Neural progenitor cell (in vitro differentiated cells): ENCODE measurements at regions not wholly inside any gene's neighbourhood (a gene's known extent, or its start where the extent isn't known, plus 50 kb on each side); places are given as distances from the start of the nearest gene placed in this dataset.
A peak's percentile ranks its signal among the peaks of the same experiment; 100 is the strongest.

Source experiments
- DNase-seq: peaks from one replicate; pipeline ENCODE4 v3.0.0-alpha.2; 2016; ENCODE audit warnings: low spot score
- H2AFZ ChIP-seq: fragments of 200-600 bp; sonication (generic); replicated peaks from 2 replicates; pipeline ENCODE4 v1.6.1; 2016; ENCODE audit warnings: antibody characterized with exemption
- H3F3A ChIP-seq: fragments of 200-600 bp; sonication (generic); 2 replicates; pipeline ENCODE4 v1.6.1; 2016; ENCODE audit warnings: antibody characterized with exemption, low read depth
- H3K27ac ChIP-seq: fragments of 200-600 bp; sonication (generic); 2 replicates; pipeline ENCODE4 v1.5.1; 2016; ENCODE audit warnings: mild to moderate bottlenecking
- H3K27me3 ChIP-seq: fragments of 200-600 bp; sonication (generic); 2 replicates; pipeline ENCODE4 v1.6.1; 2016; ENCODE audit warnings: mild to moderate bottlenecking, moderate library complexity
- H3K36me3 ChIP-seq: fragments of 200-600 bp; sonication (generic); 2 replicates; pipeline ENCODE4 v1.5.1; 2016
- H3K4me1 ChIP-seq: fragments of 200-600 bp; sonication (generic); 2 replicates; pipeline ENCODE4 v1.6.1; 2016; ENCODE audit warnings: mixed run types
- H3K4me2 ChIP-seq: fragments of 200-600 bp; sonication (generic); 2 replicates; pipeline ENCODE4 v1.6.1; 2016
- H3K4me3 ChIP-seq: fragments of 200-600 bp; sonication (generic); 2 replicates; pipeline ENCODE4 v1.5.1; 2016
- H3K79me2 ChIP-seq: fragments of 200-600 bp; sonication (generic); 2 replicates; pipeline ENCODE4 v1.6.1; 2016; ENCODE audit warnings: low read depth
- H3K9ac ChIP-seq: fragments of 200-600 bp; sonication (generic); 2 replicates; pipeline ENCODE4 v1.6.1; 2016
- H3K9me3 ChIP-seq: fragments of 200-600 bp; sonication (generic); 2 replicates; pipeline ENCODE4 v1.5.1; 2016; ENCODE audit warnings: low read depth
- H4K20me1 ChIP-seq: fragments of 200-600 bp; sonication (generic); 2 replicates; pipeline ENCODE4 v1.6.1; 2016; ENCODE audit warnings: low read depth
- H3K27ac Mint-ChIP-seq: 3 replicates; pipeline ENCODE4 v1.8.0; 2021; ENCODE audit warnings: mixed read lengths
- H3K27me3 Mint-ChIP-seq: 2 replicates; pipeline ENCODE4 v1.8.0; 2022; ENCODE audit warnings: low read depth, mild to moderate bottlenecking, inconsistent platforms, moderate library complexity, mixed read lengths; ENCODE audit not compliant: insufficient read depth
- H3K36me3 Mint-ChIP-seq: 3 replicates; pipeline ENCODE4 v1.8.0; 2021; ENCODE audit warnings: mixed read lengths
- H3K4me1 Mint-ChIP-seq: 3 replicates; pipeline ENCODE4 v1.8.0; 2021; ENCODE audit warnings: mixed read lengths
- H3K4me3 Mint-ChIP-seq: 3 replicates; pipeline ENCODE4 v1.8.0; 2021; ENCODE audit warnings: mild to moderate bottlenecking, moderate library complexity, mixed read lengths
- H3K9me3 Mint-ChIP-seq: 3 replicates; pipeline ENCODE4 v1.8.0; 2020; ENCODE audit warnings: mixed read lengths
- CTCF ChIP-seq: fragments of 200-600 bp; sonication (generic); IDR thresholded peaks from 2 replicates; pipeline ENCODE4 v1.5.1; 2017; ENCODE audit warnings: antibody characterized with exemption, mild to moderate bottlenecking
- EZH2 ChIP-seq: fragments of 200-600 bp; sonication (generic); IDR thresholded peaks from 2 replicates; pipeline ENCODE4 v1.6.1; 2017; ENCODE audit warnings: antibody characterized with exemption, mild to moderate bottlenecking, moderate library complexity
- EZH2phosphoT487 ChIP-seq: fragments of 200-600 bp; sonication (generic); IDR thresholded peaks from 2 replicates; pipeline ENCODE4 v1.6.1; 2017; ENCODE audit warnings: antibody characterized with exemption

- no peak overlapping the region for H3K4me2 ChIP-seq
- Mint-ChIP-seq H3K4me3 (no peak overlapping the region), H3K27ac (no peak overlapping the region), H3K4me1 (peaks cover 9% of the 10 kb centered on the region), H3K36me3 (peaks cover 18% of the 10 kb centered on the region), H3K27me3 (peaks cover 2% of the 10 kb centered on the region), H3K9me3 (peaks cover 8% of the 10 kb centered on the region)
- no peaks in the 10 kb centered on the region for H4K20me1 ChIP-seq
- no peaks in the 10 kb centered on the region for H3K79me2 ChIP-seq
- no peak overlapping the region for H3K4me3 ChIP-seq
- DNase-seq, result no peak
- H3K9ac ChIP-seq, result no peak overlapping the region
- no peaks in the 10 kb centered on the region for H3K9me3 ChIP-seq
- H3K36me3 ChIP-seq, result no peaks in the 10 kb centered on the region
- TF ChIP-seq EZH2phosphoT487 (no peak), CTCF (no peak), EZH2 (no peak)
- no peaks in the 10 kb centered on the region for H3K4me1 ChIP-seq
- H2AFZ ChIP-seq, result no peak overlapping the region
- no peaks in the 10 kb centered on the region for H3K27me3 ChIP-seq
- H3F3A ChIP-seq, result no peaks in the 10 kb centered on the region
- H3K27ac ChIP-seq, result no peak overlapping the region
Measured at GRCh38 chr1:81443288-81443687, 357.4 kb upstream of the ADGRL2 start.

- no peak overlapping the region for H3K4me2 ChIP-seq
- no peak overlapping the region for H2AFZ ChIP-seq
- no peak overlapping the region for H3K9ac ChIP-seq
- no peaks in the 10 kb centered on the region for H3K27me3 ChIP-seq
- Mint-ChIP-seq H3K27me3 (no peaks in the 10 kb centered on the region), H3K27ac (no peak overlapping the region), H3K36me3 (peaks cover 2% of the 10 kb centered on the region), H3K4me1 (peaks cover 20% of the 10 kb centered on the region), H3K4me3 (no peak overlapping the region), H3K9me3 (peaks cover 4% of the 10 kb centered on the region)
- TF ChIP-seq CTCF (no peak), EZH2phosphoT487 (no peak), EZH2 (no peak)
- no peaks in the 10 kb centered on the region for H3K36me3 ChIP-seq
- peaks cover 10% of the 10 kb centered on the region for H3K4me1 ChIP-seq
- no peaks in the 10 kb centered on the region for H3F3A ChIP-seq
- H3K79me2 ChIP-seq, result no peaks in the 10 kb centered on the region
- H3K4me3 ChIP-seq, result no peak overlapping the region
- no peak overlapping the region for H3K27ac ChIP-seq
- no peaks in the 10 kb centered on the region for H4K20me1 ChIP-seq
- no peaks in the 10 kb centered on the region for H3K9me3 ChIP-seq
- no peak for DNase-seq
Measured at GRCh38 chr1:81439046-81439823, 361.5 kb upstream of the ADGRL2 start.

GRCh38 chr1:81437649-81438048 lies 363.1 kb upstream of the ADGRL2 start:
- Mint-ChIP-seq H3K9me3 (peaks cover 4% of the 10 kb centered on the region), H3K27ac (no peak overlapping the region), H3K27me3 (peaks cover 3% of the 10 kb centered on the region), H3K4me1 (peaks cover 36% of the 10 kb centered on the region), H3K4me3 (no peak overlapping the region), H3K36me3 (peaks cover 2% of the 10 kb centered on the region)
- no peak overlapping the region for H3K27ac ChIP-seq
- H3K9me3 ChIP-seq, result no peaks in the 10 kb centered on the region
- peaks cover 14% of the 10 kb centered on the region for H3K4me1 ChIP-seq
- DNase-seq, result no peak
- TF ChIP-seq EZH2phosphoT487, result no peak
- H4K20me1 ChIP-seq, result no peaks in the 10 kb centered on the region
- no peak overlapping the region for H3K4me3 ChIP-seq
- H3F3A ChIP-seq, result peaks cover 4% of the 10 kb centered on the region
- no peak overlapping the region for H3K4me2 ChIP-seq
- H3K79me2 ChIP-seq, result no peaks in the 10 kb centered on the region
- H2AFZ ChIP-seq, result no peak overlapping the region
- H3K9ac ChIP-seq, result no peak overlapping the region
- no peaks in the 10 kb centered on the region for H3K27me3 ChIP-seq
- H3K36me3 ChIP-seq, result no peaks in the 10 kb centered on the region

- no peaks in the 10 kb centered on the region for H3K27me3 ChIP-seq
- no peak overlapping the region for H2AFZ ChIP-seq
- H3F3A ChIP-seq, result peaks cover 8% of the 10 kb centered on the region
- H3K27ac ChIP-seq, result no peak overlapping the region
- Mint-ChIP-seq H3K36me3 (peaks cover under 1% of the 10 kb centered on the region), H3K9me3 (peaks cover 4% of the 10 kb centered on the region), H3K4me1 (peaks cover 40% of the 10 kb centered on the region), H3K27ac (peak overlapping the region; percentile 26), H3K27me3 (peaks cover 3% of the 10 kb centered on the region), H3K4me3 (no peak overlapping the region)
- no peak for DNase-seq
- no peaks in the 10 kb centered on the region for H3K36me3 ChIP-seq
- no peak overlapping the region for H3K4me3 ChIP-seq
- TF ChIP-seq EZH2 (no peak), CTCF (no peak), EZH2phosphoT487 (no peak)
- no peaks in the 10 kb centered on the region for H4K20me1 ChIP-seq
- H3K4me1 ChIP-seq, result peaks cover 18% of the 10 kb centered on the region
- H3K79me2 ChIP-seq, result no peaks in the 10 kb centered on the region
- no peak overlapping the region for H3K9ac ChIP-seq
- no peaks in the 10 kb centered on the region for H3K9me3 ChIP-seq
- no peak overlapping the region for H3K4me2 ChIP-seq
Measured at GRCh38 chr1:81437213-81437612, 363.5 kb upstream of the ADGRL2 start.
